ENCODE measurements at regions not wholly inside any gene's neighbourhood (a gene's known extent, or its start where the extent isn't known, plus 50 kb on each side); places are given as distances from the start of the nearest gene placed in this dataset.

DNA sequence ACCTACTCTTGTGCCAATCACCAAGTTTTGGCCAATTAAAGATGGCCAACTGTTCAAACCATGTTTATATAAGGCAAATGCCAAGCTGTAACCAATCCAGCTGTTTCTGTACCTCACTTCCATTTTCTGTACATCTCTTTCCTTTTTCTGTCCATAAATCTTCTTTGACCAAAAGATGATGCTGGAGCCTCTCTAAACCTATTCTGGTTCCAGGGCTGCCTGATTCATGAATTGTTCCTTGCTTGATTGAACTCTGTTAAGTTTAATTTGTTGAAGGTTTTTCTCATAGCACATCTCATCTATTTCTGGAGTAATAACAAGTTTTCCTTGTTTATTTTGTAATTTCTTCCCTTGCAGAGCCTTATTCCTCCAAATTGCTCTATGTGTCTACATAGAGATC lies 115.3 kb upstream of the SMAD3 start:
- DNase-seq: no peak

DNA sequence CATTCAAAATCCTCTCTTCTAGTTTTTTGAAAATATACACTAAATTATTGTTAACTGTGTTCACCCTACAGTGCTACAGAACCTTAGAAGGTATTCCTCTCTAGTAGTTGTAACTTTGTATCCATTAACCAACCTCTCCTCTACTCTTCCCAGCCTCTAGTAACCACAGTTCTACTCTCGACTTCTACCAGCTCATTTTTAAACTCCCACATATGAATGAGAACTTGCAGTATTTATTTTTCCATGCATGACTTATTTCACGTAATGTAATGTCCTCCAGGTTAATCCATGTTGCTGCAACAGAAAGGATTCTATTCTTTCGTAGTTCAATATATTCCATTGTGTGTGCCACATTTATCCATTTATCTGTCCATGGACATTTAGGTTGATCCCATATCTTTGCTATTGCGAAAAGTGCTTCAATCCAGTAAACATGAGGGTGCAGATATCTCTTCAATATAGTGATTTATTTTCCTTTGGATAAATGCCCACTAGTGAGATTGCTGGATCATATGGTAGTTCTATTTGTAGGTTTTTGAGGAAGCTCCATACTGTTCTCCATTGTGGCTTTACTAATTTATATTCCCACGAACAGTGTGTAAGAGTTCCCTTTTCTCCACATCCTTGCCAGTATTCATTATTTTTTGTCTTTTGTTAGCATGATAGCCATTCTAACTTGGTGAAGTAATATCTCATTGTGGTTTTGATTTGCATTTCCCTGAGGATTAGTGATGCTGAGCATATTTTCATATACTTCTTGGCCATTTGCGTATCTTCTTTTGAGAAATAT lies 113.7 kb upstream of the SMAD3 start:
- no peak for DNase-seq

DNA sequence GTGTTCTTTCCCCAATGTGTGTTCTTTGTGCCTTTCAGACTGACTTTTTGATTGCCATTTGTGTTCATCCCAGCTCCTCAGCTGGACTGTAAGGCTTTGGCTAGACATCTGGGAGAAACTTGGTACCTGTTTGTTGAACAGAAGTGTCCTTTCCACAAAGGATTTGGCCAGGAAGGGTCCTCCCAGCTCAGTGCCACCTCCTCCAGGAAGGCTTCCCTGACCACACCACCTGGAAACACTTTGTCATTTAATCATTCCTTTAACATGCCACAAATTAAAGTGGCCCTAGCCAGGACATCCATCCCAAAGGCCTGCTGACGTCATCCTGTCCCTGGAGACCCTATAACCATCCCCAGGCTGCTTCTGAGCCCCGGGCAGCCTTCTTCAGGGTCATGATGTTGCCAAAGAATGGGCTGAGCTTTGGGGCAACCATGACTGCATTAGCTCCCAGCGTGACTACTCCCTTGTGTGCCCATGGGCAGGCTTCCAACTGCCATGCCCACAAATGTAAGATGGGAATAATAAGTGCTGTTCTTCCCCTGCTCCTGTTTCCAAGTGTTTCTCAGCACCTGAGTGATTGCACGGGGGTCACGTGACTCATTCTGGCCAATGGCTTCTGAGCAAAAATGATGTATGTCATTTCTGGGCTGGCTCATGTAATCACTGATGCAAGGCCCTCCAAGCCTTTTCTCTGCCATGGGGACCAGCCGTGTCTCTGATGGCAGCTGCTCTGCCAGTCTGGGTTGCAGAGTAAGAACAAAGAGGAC lies 112.5 kb upstream of the SMAD3 start:
- no peak for DNase-seq

DNA sequence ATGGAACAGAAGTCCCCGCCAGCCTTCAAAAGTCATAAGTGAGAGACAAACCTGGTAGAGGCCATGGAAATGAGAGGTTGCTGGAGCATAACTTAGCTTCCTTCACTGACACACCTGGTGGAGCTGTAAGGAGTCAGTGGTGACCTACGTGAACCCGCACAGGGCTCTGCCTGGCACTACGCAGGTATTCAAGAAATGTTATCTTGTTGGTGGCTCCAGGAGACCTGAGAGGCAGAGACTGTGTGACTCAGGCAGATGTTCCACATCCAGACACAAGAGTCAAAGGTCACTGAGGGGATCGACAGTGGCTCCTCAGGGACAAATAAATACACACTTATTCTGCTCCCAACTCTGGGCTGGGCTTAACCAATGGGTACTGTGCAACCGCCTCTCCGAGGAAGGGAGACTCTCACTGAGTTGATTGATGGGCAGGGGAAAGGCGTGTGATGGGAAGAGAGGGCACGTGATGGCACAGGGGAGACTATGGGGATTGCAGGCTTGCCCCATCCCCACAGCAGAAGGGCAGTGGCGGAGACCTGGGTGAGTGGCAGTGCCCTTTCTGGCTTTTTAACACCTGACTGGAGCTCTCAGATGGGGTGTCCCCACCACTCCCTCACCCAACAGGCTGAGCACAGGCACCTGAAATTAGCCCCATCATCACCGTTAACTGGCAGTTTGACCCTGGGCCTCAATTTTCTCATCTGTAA lies 111.7 kb upstream of the SMAD3 start:
- DNase-seq: no peak

DNA sequence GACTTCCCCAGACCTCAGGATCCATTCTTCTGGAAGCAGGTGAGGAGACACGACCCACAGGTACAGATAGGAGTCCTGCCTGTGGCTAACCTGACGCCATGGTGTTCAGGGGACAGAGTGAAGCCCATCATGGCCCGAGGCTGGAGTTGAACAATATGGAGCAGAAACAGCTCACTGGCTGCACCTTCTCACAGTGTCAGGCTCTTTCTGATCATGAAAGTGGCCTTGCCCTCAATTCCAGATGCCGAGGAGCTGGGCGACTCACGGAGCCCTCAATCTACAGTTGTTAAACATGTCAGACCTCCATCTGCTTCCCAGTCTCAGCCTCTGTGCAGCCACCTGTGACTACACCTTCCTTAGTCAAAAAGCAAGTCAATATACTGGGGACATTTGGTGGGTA lies 110.8 kb upstream of the SMAD3 start:
- no peak for DNase-seq

DNA sequence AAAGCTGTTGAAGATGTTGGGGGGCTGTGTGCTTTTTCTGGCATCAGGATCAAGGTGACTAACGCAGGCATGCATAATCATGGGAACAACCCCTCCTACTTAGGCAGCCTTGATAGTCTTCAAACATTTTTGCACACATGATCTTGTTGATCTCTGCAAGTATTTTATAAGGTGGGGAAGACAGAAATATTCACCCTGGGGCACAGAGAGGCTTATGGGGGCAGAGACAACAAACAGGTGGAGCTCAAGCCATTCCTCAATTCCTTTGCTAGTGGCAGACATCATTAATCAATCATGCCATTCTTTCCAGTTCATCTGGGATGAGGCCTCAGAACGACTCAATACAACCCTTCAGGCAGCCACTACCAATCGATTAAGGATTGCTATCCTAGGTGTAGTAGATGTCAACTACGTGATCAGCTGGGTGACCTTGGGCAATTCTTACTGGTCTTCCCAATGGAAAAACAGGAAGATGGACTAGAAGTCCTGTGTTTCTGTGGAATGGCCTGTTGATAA lies 110.3 kb upstream of the SMAD3 start:
- no peak for DNase-seq

DNA sequence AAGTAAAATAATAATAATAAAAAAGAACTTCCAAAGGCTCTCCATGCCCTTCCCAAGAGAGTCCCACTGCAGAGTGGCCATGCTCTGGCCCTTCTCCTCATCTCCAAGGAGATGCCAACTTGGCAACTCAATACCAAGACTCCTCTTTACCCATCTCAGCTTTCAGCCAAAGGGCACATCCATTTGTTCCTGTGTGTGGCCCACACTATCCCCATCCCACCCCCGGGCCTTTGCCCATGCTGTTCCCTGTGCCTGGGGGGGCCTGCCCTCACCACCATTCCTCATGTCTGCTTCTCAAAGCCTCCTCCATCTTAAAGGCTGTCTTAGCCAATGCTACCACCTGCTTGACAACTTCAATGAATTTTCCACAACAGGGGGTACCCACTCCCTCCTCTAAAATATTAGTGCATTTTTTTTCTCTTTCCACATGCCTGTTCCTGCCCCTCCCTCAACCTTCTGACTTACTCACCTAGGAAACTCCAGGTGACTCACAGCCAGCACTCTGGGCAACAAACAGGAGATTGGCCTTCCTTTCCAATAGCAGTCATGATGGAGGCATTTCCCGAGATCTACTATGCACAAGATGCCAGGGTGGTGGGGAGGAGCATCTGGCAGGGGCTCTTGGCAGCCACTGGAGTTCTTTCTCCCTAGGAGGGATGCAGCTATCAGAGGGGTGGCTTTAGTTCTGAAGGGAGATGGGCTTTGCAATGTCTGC lies 109.4 kb upstream of the SMAD3 start:
- DNase-seq: no peak

DNA sequence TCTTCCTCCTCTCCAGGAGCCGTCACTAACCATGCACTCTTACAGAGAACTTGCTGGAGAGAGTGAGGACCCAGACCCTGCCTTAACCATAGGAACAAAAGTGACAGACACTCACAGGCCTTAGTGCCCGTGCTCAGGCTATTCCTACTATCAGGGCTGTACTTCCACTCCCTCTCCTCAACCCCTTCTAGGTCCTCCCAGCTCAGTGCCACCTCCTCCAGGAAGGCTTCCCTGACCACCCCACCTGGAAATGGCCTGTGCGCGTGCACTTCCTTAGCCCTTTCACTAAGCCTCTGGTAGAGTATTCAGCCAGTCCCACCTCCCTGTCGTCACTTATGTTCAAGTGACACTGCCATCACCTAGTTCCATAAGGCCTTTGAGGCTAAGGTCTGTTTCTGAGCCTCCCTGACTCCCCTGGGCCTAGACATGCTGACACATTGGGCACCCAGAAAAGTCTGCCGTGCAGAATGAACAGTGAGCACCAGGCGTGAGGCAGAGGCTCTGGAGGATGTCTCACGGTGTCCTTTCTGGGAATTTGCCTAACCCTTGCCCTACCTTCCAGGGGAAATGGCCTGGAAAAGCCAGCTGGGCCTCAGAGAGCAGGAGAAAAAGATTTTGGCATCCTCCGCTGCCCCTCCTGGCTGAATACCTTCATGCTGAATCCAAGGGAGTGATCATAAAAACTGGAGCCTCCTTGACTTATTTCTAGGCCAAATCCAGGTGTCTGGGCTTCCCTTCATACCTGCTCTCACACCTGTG lies 108.6 kb upstream of the SMAD3 start:
- no peak for DNase-seq

DNA sequence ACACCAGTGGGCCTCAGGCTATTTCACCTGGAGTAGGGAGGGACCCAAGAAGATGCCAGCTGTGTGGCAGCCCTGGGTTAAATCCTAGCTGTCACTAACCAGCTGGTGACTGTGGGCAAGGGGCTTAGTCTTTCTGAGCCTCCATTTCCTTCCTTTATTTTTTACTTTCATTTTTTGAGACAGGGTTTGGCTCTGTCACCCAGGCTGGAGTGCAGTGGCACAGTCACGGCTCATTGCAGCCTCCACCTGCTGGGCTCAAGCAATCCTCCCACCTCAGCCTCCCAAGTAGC lies 108.0 kb upstream of the SMAD3 start:
- DNase-seq: no peak

DNA sequence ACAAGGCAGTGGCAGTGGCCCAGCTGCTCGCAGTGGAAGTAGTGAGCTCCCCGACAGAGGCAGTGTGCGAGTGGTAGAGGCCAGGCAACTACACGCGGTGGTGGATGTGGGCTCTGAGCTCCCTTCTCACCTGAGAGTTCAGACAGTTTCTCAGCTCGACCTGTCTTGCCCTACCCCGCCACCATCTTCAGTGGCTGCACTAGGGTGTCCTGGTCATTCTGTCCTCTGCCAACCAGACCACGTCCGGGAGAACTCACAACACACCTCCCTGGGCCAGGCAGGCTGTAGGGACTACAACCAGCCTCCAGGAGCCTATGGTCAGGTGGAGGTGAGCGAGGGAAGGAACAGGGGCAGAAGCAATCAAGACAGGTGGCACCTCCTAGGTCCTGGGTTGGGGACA lies 106.3 kb upstream of the SMAD3 start:
- DNase-seq: no peak

DNA sequence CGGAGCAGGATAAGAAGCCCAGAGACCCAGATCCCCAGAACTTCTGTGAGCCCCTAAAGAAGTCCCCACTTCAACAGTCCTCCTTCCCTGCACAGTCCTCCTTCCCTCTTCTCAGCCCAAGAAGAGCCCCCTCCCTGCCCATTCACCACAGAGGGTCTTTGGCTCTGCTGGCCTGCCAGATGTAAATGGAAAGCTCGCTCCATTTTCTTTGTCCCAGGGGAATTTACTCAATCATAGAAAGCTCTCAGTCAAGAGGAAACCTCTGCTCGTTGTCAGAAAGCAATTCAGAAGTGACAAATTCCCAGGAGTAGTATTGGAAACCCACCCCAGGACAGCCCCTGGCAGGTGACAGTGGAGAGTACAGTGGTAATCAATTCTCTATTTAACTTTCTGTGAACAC lies 105.5 kb upstream of the SMAD3 start:
- no peak for DNase-seq

DNA sequence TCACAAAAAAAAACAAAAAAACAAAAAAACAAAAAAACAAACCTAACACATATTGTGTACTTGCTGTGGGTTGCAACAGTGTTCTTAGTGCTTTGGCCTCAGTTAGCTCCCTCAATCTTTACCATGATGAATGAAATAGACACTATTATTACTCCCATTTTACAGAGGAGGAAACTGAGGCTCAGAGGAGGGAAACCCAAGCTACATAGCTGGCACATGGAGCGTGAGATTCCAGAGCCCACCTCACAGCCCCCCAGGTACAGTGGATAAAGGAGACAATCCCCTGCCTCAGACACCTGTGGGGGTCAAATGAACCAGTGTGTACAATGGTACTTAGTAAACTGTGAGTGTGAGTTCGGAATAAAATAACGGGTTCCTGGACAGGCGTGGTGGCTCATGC lies 104.9 kb upstream of the SMAD3 start:
- no peak for DNase-seq

DNA sequence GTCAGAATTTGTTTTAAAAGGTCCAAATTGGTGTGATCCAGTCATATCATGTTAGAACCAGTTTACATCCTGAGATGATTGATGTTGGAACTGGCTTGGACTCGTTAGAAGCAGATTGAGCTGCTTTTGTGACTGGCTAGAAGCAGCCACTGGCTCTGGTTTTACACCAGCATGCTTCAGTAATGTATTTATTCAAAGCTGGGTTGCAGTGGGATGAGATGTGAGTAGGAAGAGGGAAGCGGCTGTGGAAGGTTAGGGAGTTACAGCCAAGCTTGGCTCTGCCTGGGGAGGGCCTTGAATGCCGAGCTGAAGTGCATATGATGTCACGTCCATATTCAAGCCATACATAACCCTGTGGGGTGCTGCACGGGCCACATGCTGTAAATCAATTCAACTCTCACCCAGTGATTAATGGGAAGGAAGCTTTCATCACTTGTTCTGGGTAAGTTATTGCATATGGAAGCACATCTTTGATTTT lies 104.0 kb upstream of the SMAD3 start:
- no peak for DNase-seq

DNA sequence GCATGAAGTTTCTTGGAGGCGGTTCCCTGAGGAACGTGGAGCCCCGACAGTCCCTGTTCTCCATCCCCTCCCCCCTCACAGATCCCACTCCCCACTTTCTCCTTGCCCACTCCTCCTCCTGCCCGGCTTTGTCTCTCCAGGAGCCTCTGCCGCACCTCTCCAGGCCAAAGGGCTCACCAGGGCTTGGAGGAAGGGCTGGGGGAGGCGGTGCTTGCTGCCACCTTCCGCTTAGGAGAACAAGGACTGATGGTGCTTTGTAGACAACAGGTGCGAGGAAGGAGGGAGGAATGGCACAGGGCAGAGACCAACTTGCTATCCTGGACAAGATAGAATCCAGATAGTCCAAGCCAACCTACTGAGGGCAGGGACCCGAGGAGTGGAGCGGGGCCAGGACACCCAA lies 103.5 kb upstream of the SMAD3 start:
- no peak for DNase-seq

DNA sequence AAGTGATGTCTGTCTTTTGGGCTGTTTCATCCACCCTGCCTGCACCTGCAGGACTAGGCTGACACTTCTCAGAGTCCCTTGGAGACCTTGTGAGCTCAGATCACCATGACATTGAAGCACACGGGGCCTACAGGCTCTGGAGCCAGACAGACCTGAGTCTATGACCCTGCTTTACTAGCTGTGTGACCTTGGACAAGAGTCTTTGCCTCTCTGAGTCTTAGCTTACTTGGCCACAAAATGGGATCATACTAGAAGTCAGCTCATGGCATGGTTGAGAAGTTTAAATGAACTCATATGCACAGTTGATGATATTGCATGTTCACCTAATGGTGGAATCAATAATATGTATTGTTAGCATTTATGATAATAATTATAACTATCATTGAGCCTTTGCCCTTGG lies 102.9 kb upstream of the SMAD3 start:
- no peak for DNase-seq

DNA sequence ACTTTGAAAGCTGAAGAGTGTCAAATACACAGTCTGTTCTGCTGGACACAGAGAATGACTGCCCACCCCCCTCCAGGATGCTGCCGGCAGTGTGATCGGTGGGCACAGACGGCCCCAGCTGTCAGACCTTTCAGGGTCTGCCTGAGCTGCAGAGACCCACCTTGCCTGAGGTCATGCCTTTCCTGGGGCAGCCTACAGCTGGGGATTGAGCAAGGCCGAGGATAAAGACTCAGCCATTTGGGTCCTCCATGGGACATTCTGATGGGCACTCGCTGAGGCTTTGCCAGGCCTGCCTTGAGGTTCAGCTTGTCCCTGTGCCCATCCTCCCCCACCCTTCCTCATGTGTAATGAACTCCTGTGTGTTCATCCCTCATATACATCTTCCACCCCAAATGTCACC lies 102.3 kb upstream of the SMAD3 start:
- no peak for DNase-seq

DNA sequence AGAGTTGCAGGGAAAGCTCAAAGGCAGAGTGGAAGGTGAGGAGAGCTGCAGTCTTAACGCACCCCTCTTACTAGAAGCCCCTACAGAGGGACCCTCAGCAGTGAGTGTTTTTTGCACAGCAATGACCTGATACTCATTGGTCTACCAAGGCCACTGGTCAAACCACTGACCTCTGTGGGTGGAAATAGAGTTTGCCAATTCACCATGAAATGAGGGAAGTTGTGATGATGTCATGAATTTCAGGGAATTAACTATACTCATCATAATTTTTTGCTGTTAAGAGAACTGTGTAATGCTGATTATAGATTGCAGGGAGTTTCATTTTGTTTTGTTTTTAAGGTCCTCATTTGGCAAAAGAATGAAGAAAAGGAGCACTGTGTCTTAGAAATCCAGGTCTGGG lies 101.7 kb upstream of the SMAD3 start:
- no peak for DNase-seq

DNA sequence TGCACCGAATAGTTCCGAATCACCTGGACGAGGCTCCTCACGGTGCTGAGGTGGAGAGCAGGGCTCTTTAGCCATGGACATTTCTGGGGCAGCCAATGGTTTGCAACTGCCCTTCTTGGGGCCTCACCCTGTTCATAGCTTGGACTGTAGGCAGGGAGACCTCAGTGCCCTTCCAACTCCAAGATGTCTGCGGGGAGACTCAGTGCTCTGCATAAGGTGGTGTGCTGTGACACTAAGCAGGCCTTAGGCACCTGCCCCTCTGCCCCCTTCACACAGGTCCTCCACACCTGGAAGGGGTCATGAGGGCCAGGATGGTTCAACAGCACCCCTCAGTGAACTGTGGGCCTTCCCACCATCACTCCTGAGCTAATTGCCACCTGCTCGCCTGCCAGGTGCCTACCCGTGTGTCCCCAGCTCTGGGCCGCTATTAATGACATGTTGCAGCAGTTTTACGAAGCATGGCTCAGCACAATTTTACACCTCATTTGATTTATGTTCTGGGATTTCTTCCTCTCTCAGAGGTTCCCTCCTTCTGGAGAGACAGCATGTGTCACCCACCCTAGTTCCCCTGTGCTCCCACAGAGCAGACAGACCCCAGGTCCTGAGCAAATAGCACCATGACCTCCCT lies 101.2 kb upstream of the SMAD3 start:
- no peak for DNase-seq

DNA sequence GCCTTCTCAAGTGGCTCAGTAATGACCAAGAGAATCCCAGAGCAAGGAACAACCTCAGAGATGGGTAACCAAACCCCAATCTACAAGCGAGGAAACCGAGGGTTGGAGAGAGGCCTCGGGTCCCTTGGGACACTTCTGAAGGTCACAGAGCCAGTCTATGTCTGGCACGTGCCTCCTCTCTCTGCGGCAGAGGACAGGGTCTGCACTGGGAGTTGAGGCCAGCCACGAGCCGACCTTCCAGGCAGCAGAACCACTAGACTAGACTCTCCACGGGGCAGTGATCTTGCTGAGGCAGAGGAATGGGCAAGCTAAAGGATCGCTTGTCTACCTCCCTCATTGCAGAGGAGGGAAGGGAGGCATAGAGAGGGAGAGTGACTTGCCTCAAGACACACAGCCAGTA lies 100.6 kb upstream of the SMAD3 start:
- no peak for DNase-seq

DNA sequence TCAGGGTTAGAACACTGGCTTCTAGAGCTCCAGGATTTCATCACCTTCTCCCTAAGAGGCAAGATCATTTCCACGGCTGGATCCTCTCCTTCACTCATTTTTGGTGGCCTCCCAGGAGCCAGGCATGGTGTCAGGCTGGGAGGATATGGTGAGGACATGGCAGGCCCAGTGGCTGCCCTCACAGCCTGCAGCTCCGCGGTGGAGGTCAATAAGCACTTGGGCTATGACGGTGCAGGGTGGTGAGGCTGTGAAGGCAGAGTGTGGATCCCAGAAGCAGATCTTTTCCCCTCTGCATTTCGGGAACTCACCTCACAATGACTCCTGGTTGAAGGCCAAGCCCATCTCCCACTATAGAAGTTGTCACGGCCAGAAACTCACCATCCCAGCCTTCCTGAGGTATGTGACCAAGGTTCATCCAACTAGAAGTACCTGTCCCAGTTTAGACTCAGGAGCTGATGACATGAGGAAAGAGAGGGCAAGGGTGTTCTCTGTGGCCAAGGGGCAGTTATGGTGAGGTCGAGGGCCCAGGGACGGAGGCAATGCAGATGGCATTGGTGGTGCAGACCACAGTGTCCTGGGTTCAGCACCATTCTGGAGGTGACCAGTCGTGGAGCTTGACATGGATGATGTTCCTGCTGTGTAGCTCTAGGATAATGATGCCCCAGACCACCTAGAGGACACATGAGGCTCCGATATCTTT lies 100.1 kb upstream of the SMAD3 start:
- DNase-seq: no peak

DNA sequence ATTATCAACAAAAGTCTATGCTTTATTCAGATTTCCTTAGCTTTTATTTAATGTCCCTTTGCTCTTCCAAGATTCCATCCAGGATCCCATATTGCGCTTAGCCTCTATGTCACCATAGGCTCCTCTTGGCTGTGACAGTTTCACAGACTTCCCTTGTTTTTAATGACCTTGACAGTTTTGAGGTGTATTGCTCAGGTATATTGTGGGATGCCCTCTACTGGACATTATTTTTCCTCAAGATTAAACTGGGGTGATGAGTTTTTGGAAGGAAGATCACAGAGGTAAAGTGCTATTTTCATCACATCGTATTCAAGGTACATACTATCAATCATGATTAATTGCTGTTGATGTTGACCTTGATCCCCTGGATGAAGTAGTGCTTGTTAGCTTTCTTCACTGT lies 99.1 kb upstream of the SMAD3 start:
- no peak for DNase-seq

Data from stimulated activated CD4-positive, alpha-beta T cell treated with anti-CD3 and anti-CD28 coated beads, Interleukin-15, amount 100 ng/mL, for 24 hours (primary cell).